Keratinocyte (primary cell): ENCODE measurements at regions not wholly inside any gene's neighbourhood (a gene's known extent, or its start where the extent isn't known, plus 50 kb on each side); places are given as distances from the start of the nearest gene placed in this dataset.

Experiments used
- DNase-seq: peaks from one replicate; pipeline ENCODE4 v3.0.0-alpha.2; 2011; ENCODE audit warnings: low read depth, missing footprints, low spot score
- FAIRE-seq: peaks from 2 replicates; lab custom pipeline; 2011; peaks lifted over from hg19 to GRCh38; lab: Jason Lieb, UNC
- H2AFZ ChIP-seq: 2 replicates; pipeline ENCODE4 v1.6.0; 2012; ENCODE audit warnings: low read length, control low read depth, inconsistent platforms; ENCODE audit not compliant: control insufficient read depth
- H3K27ac ChIP-seq: 2 replicates; pipeline ENCODE4 v1.5.1; 2011; ENCODE audit warnings: low read length; ENCODE audit not compliant: control insufficient read depth, insufficient read depth
- H3K27me3 ChIP-seq: 3 replicates; pipeline ENCODE4 v1.6.0; 2011; ENCODE audit warnings: low read length; ENCODE audit not compliant: control insufficient read depth, insufficient read depth; ENCODE audit errors: extremely low read depth
- H3K36me3 ChIP-seq, 2 experiments: 2 replicates in 1 of 2; 3 replicates in 1 of 2; pipeline ENCODE4 v1.5.1; 2011; ENCODE audit warnings: low read length in 2 of 2, mild to moderate bottlenecking in 1 of 2; ENCODE audit not compliant: control insufficient read depth in 2 of 2, insufficient read depth in 2 of 2; ENCODE audit errors: extremely low read depth in 1 of 2
- H3K4me1 ChIP-seq: 3 replicates; pipeline ENCODE4 v1.5.1; 2011; ENCODE audit warnings: low read length; ENCODE audit not compliant: control insufficient read depth, insufficient read depth; ENCODE audit errors: extremely low read depth
- H3K4me2 ChIP-seq: 3 replicates; pipeline ENCODE4 v1.6.0; 2011; ENCODE audit warnings: low read depth, low read length; ENCODE audit not compliant: control insufficient read depth, insufficient read depth; ENCODE audit errors: extremely low read depth
- H3K4me3 ChIP-seq, 3 experiments: fragments of 200-600 bp in 1 of 3; sonication (generic) in 1 of 3; 2 replicates in 2 of 3; 3 replicates in 1 of 3; pipeline ENCODE4 v1.5.1; 2011 to 2016; ENCODE audit warnings: low read length in 3 of 3, mild to moderate bottlenecking in 3 of 3, control low read depth in 2 of 3, inconsistent platforms in 1 of 3, low read depth in 1 of 3, mixed read lengths in 1 of 3, mixed run types in 1 of 3, moderate library complexity in 1 of 3; ENCODE audit not compliant: control insufficient read depth in 2 of 3, insufficient read depth in 2 of 3; ENCODE audit errors: extremely low read depth in 1 of 3
- H3K79me2 ChIP-seq: 2 replicates; pipeline ENCODE4 v1.6.0; 2012; ENCODE audit warnings: low read length; ENCODE audit not compliant: control insufficient read depth, insufficient read depth
- H3K9ac ChIP-seq: 3 replicates; pipeline ENCODE4 v1.6.0; 2011; ENCODE audit warnings: low read length; ENCODE audit not compliant: control insufficient read depth, insufficient read depth; ENCODE audit errors: extremely low read depth
- H3K9me1 ChIP-seq: 3 replicates; pipeline ENCODE4 v1.6.0; 2011; ENCODE audit warnings: low read length; ENCODE audit not compliant: control insufficient read depth, insufficient read depth; ENCODE audit errors: extremely low read depth
- H3K9me3 ChIP-seq: 2 replicates; pipeline ENCODE4 v1.5.1; 2012; ENCODE audit warnings: low read depth, low read length; ENCODE audit not compliant: control insufficient read depth
- H4K20me1 ChIP-seq: 3 replicates; pipeline ENCODE4 v1.6.0; 2011; ENCODE audit warnings: low read length; ENCODE audit not compliant: control insufficient read depth, insufficient read depth; ENCODE audit errors: extremely low read depth
- EZH2 ChIP-seq: IDR thresholded peaks from one replicate; pipeline ENCODE4 v1.6.1; 2012; ENCODE audit warnings: inconsistent platforms, mild to moderate bottlenecking, low read length, moderate library complexity
- dilution Hi-C: fragments of 300-500 bp; cut with MboI; formaldehyde crosslinking; loops from one replicate; pipeline ENCODE4 v1.7.0; 2020; ENCODE audit warnings: low sequenced_read_pairs; ENCODE audit not compliant: extremely low pct_ligation_motif_present
- TF ChIP-seq, protein P1 (sequence below), 3 experiments: IDR thresholded peaks in 1 of 3; conservative IDR thresholded peaks in 1 of 3; optimal IDR thresholded peaks in 1 of 3; 2 replicates in 2 of 3; 3 replicates in 1 of 3; pipeline versions ENCODE3 to v1.5.1; 2011; ENCODE audit warnings: low read length in 3 of 3, mild to moderate bottlenecking in 3 of 3, moderate library complexity in 2 of 3, control low read depth in 1 of 3, inconsistent platforms in 1 of 3; ENCODE audit not compliant: insufficient read depth in 2 of 3; ENCODE audit errors: extremely low read depth in 1 of 3

DNA sequence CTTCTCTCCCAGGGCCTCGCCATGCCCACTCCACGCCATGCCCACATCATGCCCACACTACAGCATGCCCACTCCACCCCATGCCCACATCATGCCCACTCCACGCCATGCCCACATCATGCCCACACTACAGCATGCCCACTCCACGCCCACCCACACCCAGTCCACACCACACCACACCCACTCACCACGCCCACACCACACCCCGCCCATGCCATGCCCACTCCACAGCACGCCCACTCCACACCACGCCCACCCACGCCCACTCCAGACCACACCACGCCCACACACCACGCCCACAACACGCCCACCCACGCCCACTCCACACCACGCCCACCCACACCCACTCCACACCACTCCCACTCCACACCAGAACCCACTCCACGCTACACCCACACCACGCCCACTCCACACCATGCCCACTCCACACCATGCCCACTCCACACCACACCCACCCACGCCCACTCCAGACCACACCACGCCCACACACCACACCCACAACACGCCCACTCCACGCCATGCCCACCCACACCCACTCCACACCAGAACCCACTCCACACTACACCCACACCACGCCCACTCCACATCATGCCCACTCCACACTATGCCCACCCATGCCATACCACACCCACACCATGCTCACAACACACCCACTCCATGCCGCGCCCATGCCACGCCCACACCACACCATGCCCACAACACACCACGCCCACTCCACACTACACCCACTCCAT lies 88.6 kb downstream of the ERMARD start:
- H2AFZ ChIP-seq = no peak overlapping the region
- no peaks in the 10 kb centered on the region for H3K9me3 ChIP-seq
- no peak overlapping the region for H3K27ac ChIP-seq
- peaks cover 7% of the 10 kb centered on the region for H3K27me3 ChIP-seq
- dilution Hi-C loops = loop anchor here (25.0 kb wide), 1 partner anchor 297 kb away; no protein-coding TSS in a partner anchor
- FAIRE-seq (no peak), DNase-seq (no peak)
- H3K9ac ChIP-seq = no peak overlapping the region
- no peak overlapping the region for H3K4me3 ChIP-seq
- H3K36me3 ChIP-seq = no peaks in the 10 kb centered on the region
- TF ChIP-seq, protein P1, sequence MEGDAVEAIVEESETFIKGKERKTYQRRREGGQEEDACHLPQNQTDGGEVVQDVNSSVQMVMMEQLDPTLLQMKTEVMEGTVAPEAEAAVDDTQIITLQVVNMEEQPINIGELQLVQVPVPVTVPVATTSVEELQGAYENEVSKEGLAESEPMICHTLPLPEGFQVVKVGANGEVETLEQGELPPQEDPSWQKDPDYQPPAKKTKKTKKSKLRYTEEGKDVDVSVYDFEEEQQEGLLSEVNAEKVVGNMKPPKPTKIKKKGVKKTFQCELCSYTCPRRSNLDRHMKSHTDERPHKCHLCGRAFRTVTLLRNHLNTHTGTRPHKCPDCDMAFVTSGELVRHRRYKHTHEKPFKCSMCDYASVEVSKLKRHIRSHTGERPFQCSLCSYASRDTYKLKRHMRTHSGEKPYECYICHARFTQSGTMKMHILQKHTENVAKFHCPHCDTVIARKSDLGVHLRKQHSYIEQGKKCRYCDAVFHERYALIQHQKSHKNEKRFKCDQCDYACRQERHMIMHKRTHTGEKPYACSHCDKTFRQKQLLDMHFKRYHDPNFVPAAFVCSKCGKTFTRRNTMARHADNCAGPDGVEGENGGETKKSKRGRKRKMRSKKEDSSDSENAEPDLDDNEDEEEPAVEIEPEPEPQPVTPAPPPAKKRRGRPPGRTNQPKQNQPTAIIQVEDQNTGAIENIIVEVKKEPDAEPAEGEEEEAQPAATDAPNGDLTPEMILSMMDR (optimal IDR thresholded peaks at IDR 0.05 in 1 of 3, IDR thresholded peaks at IDR 0.05 in 1 of 3, conservative IDR thresholded peaks at IDR 0.05 in 1 of 3; ENCODE audit: extremely low read depth in 1 of 3, insufficient read depth in 2 of 3, low read length in 3 of 3) = no peak
- no peak for TF ChIP-seq EZH2
- no peaks in the 10 kb centered on the region for H4K20me1 ChIP-seq
- H3K4me2 ChIP-seq = no peak overlapping the region
- no peaks in the 10 kb centered on the region for H3K79me2 ChIP-seq
- no peaks in the 10 kb centered on the region for H3K9me1 ChIP-seq
- no peaks in the 10 kb centered on the region for H3K4me1 ChIP-seq

DNA sequence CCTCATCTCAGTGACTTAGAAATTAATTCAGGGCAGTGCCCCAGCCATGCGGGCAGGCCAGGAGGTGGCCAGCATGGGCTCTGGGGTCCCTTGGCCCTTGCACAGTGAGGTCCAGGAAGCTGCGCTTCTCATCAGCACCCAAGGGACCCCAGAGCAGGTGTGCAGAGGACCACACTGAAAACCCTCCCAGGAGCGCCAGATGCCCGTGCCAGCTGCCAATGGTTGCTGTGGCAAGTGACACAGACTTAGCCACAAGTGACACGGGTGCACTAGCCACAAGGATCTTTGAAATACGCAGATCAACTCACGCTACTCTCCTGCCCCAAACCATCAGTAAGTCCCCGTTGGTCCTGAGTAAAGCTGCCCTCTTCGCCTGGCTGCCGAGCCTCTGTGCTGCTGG lies 88.1 kb downstream of the ERMARD start:
- no peaks in the 10 kb centered on the region for H3K9me3 ChIP-seq
- H3K4me3 ChIP-seq = no peak overlapping the region
- no peak for FAIRE-seq
- H2AFZ ChIP-seq = no peak overlapping the region
- no peak overlapping the region for H3K27ac ChIP-seq
- dilution Hi-C loops = loop anchor here (25.0 kb wide), 1 partner anchor 298 kb away; no protein-coding TSS in a partner anchor
- H3K27me3 ChIP-seq = peaks cover 5% of the 10 kb centered on the region
- no peak for DNase-seq
- no peaks in the 10 kb centered on the region for H3K36me3 ChIP-seq
- no peaks in the 10 kb centered on the region for H3K79me2 ChIP-seq
- no peaks in the 10 kb centered on the region for H3K9me1 ChIP-seq
- no peak overlapping the region for H3K9ac ChIP-seq
- H3K4me1 ChIP-seq = no peaks in the 10 kb centered on the region
- TF ChIP-seq, protein P1 (optimal IDR thresholded peaks at IDR 0.05 in 1 of 3, IDR thresholded peaks at IDR 0.05 in 1 of 3, conservative IDR thresholded peaks at IDR 0.05 in 1 of 3; ENCODE audit: extremely low read depth in 1 of 3, insufficient read depth in 2 of 3, low read length in 3 of 3) = no peak
- TF ChIP-seq EZH2 = no peak
- no peak overlapping the region for H3K4me2 ChIP-seq
- H4K20me1 ChIP-seq = no peaks in the 10 kb centered on the region
